Smooth muscle cell (in vitro differentiated cells): ENCODE measurements at regions not wholly inside any gene's neighbourhood (a gene's known extent, or its start where the extent isn't known, plus 50 kb on each side); places are given as distances from the start of the nearest gene placed in this dataset.
A peak's percentile ranks its signal among the peaks of the same experiment; 100 is the strongest.

Source experiments
- DNase-seq: peaks from one replicate; lab custom pipeline; 2025; ENCODE audit not compliant: unreplicated experiment; lab: John Stamatoyannopoulos, UW
- H2AFZ ChIP-seq: fragments of 200-600 bp; sonication (generic); 2 replicates; pipeline ENCODE4 v1.6.0; 2016; ENCODE audit warnings: antibody characterized with exemption, low read depth, mild to moderate bottlenecking
- H3F3A ChIP-seq: fragments of 200-600 bp; sonication (generic); 2 replicates; pipeline ENCODE4 v1.6.0; 2017; ENCODE audit warnings: antibody characterized with exemption, low read depth
- H3K27ac ChIP-seq: fragments of 200-600 bp; sonication (generic); 2 replicates; pipeline ENCODE4 v1.5.1; 2016; ENCODE audit warnings: low read depth, mild to moderate bottlenecking
- H3K27me3 ChIP-seq: fragments of 200-600 bp; sonication (generic); 2 replicates; pipeline ENCODE4 v1.6.1; 2016; ENCODE audit warnings: low read depth, mild to moderate bottlenecking
- H3K36me3 ChIP-seq: fragments of 200-600 bp; sonication (generic); 2 replicates; pipeline ENCODE4 v1.5.1; 2016; ENCODE audit warnings: low read depth
- H3K4me1 ChIP-seq: fragments of 200-600 bp; sonication (generic); 2 replicates; pipeline ENCODE4 v1.5.1; 2016; ENCODE audit warnings: low read depth
- H3K4me2 ChIP-seq: fragments of 200-600 bp; sonication (generic); 2 replicates; pipeline ENCODE4 v1.6.0; 2016; ENCODE audit warnings: mild to moderate bottlenecking
- H3K4me3 ChIP-seq: fragments of 200-600 bp; sonication (generic); 2 replicates; pipeline ENCODE4 v1.5.1; 2016; ENCODE audit warnings: mild to moderate bottlenecking
- H3K79me2 ChIP-seq: fragments of 200-600 bp; sonication (generic); 2 replicates; pipeline ENCODE4 v1.6.0; 2016; ENCODE audit warnings: low read depth, mild to moderate bottlenecking
- H3K9ac ChIP-seq: fragments of 200-600 bp; sonication (generic); 2 replicates; pipeline ENCODE4 v1.6.0; 2016; ENCODE audit warnings: low read depth
- H3K9me3 ChIP-seq: fragments of 200-600 bp; sonication (generic); replicated peaks from 2 replicates; pipeline ENCODE4 v1.5.1; 2016; ENCODE audit warnings: low read depth
- H4K20me1 ChIP-seq: fragments of 200-600 bp; sonication (generic); 2 replicates; pipeline ENCODE4 v1.6.0; 2016; ENCODE audit warnings: low read depth
- WGBS: methylation state at CpG from one replicate; pipeline ENCODE4 v1.1.7; 2016; ENCODE audit warnings: low lambda C conversion rate; 5-methylcytosine and 5-hydroxymethylcytosine counted together
- TF ChIP-seq, protein P1 (sequence below): fragments of 200-600 bp; sonication (generic); IDR thresholded peaks from 2 replicates; pipeline ENCODE4 v1.5.1; 2017; ENCODE audit warnings: borderline replicate concordance, mild to moderate bottlenecking, antibody characterized with exemption; ENCODE audit not compliant: insufficient read depth, poor library complexity, severe bottlenecking

DNA sequence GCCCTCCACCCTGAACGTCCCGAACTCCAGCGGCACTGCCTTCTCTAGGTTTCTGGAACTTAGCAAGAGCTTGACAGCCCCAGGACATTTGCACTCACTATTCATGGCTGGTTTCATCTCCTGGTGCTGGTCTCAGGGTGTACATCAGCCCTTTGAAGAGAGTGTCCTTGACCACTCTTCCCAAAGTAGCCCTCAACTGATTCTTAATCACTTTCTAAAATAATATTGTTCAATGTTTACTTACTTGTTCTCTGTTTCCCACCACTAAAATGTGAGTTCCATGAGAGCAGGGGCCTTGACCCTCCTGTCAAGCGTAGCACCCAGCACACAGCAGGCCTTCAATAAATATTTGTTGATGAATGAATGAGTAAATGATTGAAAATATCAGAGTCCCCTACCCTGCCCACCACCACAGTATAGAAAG lies 262.5 kb downstream of the RHOU start:
- Histone ChIP-seq H3K4me1 (no peaks in the 10 kb centered on the region), H4K20me1 (no peaks in the 10 kb centered on the region), H3K4me3 (no peak overlapping the region), H2AFZ (no peak overlapping the region), H3K4me2 (no peak overlapping the region), H3F3A (no peaks in the 10 kb centered on the region), H3K27ac (no peak overlapping the region), H3K27me3 (no peaks in the 10 kb centered on the region), H3K9ac (no peak overlapping the region), H3K79me2 (no peaks in the 10 kb centered on the region), H3K36me3 (no peaks in the 10 kb centered on the region), H3K9me3 (no peaks in the 10 kb centered on the region)
- DNase-seq, result no peak
- WGBS, result 97% methylated on average over 4 of the region's 4 CpGs
- TF ChIP-seq, protein P1, sequence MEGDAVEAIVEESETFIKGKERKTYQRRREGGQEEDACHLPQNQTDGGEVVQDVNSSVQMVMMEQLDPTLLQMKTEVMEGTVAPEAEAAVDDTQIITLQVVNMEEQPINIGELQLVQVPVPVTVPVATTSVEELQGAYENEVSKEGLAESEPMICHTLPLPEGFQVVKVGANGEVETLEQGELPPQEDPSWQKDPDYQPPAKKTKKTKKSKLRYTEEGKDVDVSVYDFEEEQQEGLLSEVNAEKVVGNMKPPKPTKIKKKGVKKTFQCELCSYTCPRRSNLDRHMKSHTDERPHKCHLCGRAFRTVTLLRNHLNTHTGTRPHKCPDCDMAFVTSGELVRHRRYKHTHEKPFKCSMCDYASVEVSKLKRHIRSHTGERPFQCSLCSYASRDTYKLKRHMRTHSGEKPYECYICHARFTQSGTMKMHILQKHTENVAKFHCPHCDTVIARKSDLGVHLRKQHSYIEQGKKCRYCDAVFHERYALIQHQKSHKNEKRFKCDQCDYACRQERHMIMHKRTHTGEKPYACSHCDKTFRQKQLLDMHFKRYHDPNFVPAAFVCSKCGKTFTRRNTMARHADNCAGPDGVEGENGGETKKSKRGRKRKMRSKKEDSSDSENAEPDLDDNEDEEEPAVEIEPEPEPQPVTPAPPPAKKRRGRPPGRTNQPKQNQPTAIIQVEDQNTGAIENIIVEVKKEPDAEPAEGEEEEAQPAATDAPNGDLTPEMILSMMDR, result no peak

GRCh38 chr1:228998179-228998578 lies 262.9 kb downstream of the RHOU start:
- Histone ChIP-seq H3K9me3 (no peaks in the 10 kb centered on the region), H3K36me3 (no peaks in the 10 kb centered on the region), H3K27me3 (no peaks in the 10 kb centered on the region), H3K4me1 (peaks cover 3% of the 10 kb centered on the region), H3F3A (no peaks in the 10 kb centered on the region), H3K4me2 (no peak overlapping the region), H3K79me2 (no peaks in the 10 kb centered on the region), H3K27ac (no peak overlapping the region), H3K4me3 (no peak overlapping the region), H3K9ac (no peak overlapping the region), H4K20me1 (no peaks in the 10 kb centered on the region), H2AFZ (no peak overlapping the region)
- no peak for DNase-seq
- TF ChIP-seq, protein P1, result no peak
- 92% methylated on average over 6 of the region's 6 CpGs for WGBS

DNA sequence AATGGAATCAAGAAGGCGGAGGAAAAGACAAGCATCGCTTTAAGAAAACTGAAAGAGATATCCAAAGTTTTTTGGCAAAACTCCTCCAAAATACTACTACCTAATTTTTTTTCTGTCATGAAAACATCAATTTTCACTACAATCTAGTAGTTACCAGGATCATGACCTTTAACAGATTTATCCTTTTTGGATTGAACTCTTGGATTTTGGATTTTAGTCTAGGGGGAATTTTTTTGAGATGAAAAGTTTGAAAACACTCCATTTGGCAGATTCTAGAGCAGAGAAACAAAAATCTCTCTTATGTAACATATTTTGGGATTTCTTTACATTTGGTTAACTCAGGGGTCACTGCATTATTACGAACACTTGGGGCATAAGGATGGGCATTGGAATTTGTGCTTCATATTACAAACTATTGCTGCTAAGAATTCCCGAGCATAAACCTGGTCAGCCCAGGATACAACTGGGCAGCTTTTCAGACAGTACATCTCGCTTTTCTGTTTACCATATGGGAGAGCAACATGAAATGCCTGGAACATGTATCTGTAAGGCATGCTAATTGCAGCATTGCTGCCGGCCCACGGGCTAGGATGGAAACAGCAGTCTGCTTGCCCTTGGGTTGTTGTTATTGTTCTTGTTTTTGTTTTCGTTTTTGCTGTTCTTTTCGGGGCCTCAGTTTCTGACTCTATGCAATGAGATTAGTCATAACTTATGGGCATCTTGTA lies 264.3 kb downstream of the RHOU start:
- Histone ChIP-seq H3K79me2 (no peaks in the 10 kb centered on the region), H3K27me3 (no peaks in the 10 kb centered on the region), H3K9me3 (no peaks in the 10 kb centered on the region), H3K36me3 (no peaks in the 10 kb centered on the region), H4K20me1 (no peaks in the 10 kb centered on the region), H3K9ac (no peak overlapping the region), H2AFZ (no peak overlapping the region), H3K4me1 (peaks cover 9% of the 10 kb centered on the region), H3F3A (no peaks in the 10 kb centered on the region), H3K4me2 (peak overlapping the region; percentile 13), H3K4me3 (no peak overlapping the region), H3K27ac (no peak overlapping the region)
- no peak for DNase-seq
- TF ChIP-seq, protein P1, result no peak
- WGBS, result 73% methylated on average over 9 of the region's 9 CpGs

DNA sequence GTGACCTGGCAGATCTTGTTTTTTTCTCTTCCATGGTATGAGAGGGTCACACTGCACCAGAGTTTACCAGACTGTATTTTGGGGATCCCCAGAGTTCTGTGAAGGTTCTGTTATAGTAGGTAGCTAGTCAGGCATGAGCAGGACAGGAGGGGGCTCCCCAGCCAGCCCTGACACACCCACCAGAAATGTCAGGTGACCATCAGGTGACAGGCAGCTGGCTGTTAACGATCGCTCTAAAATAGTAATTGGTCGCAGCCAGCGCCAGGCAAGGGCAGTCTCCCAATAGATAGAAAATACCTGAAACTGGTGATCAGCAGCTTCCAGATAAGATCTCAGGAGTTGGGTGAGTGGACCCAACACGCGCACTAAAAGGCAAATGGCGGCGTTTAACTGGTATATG lies 264.9 kb downstream of the RHOU start:
- H3K27ac ChIP-seq, result no peak overlapping the region
- H3K79me2 ChIP-seq, result no peaks in the 10 kb centered on the region
- no peaks in the 10 kb centered on the region for H3F3A ChIP-seq
- H3K27me3 ChIP-seq, result no peaks in the 10 kb centered on the region
- no peaks in the 10 kb centered on the region for H3K9me3 ChIP-seq
- DNase-seq, result no peak
- H4K20me1 ChIP-seq, result no peaks in the 10 kb centered on the region
- TF ChIP-seq, protein P1, result no peak
- no peak overlapping the region for H2AFZ ChIP-seq
- H3K36me3 ChIP-seq, result no peaks in the 10 kb centered on the region
- WGBS, result 98% methylated on average over 8 of the region's 8 CpGs
- peaks cover 9% of the 10 kb centered on the region for H3K4me1 ChIP-seq
- H3K4me3 ChIP-seq, result no peak overlapping the region
- H3K9ac ChIP-seq, result no peak overlapping the region
- H3K4me2 ChIP-seq, result no peak overlapping the region
